GM12891 (cell line): ENCODE measurements at regions not wholly inside any gene's neighbourhood (a gene's known extent, or its start where the extent isn't known, plus 50 kb on each side); places are given as distances from the start of the nearest gene placed in this dataset.

Experiments used
- DNase-seq: peaks from one replicate; pipeline ENCODE4 v3.0.0; 2011; ENCODE audit warnings: low spot score; ENCODE audit not compliant: insufficient read length
- FAIRE-seq: peaks from 2 replicates; lab custom pipeline; 2011; peaks lifted over from hg19 to GRCh38; lab: Jason Lieb, UNC
- PAX5 ChIP-seq: IDR thresholded peaks from 2 replicates; pipeline ENCODE4 v1.6.1; 2011; ENCODE audit warnings: low read length, moderate library complexity, mild to moderate bottlenecking; ENCODE audit not compliant: insufficient read depth, severe bottlenecking
- POLR2A ChIP-seq: IDR thresholded peaks from 2 replicates; pipeline ENCODE4 v1.6.1; 2011; ENCODE audit warnings: low read depth, low read length, control low read depth
- POLR2AphosphoS5 ChIP-seq: IDR thresholded peaks from 2 replicates; pipeline ENCODE4 v1.6.1; 2011; ENCODE audit warnings: low read depth, low read length, control low read depth
- POU2F2 ChIP-seq: IDR thresholded peaks from 2 replicates; pipeline ENCODE4 v1.6.1; 2011; ENCODE audit warnings: low read depth, mild to moderate bottlenecking, control low read depth, low read length, moderate library complexity
- SPI1 ChIP-seq: IDR thresholded peaks from 2 replicates; pipeline ENCODE4 v1.6.1; 2011; ENCODE audit warnings: low read depth, low read length, control low read depth
- TAF1 ChIP-seq: IDR thresholded peaks from 2 replicates; pipeline ENCODE4 v1.6.1; 2011; ENCODE audit warnings: low read depth, low read length, control low read depth

DNA sequence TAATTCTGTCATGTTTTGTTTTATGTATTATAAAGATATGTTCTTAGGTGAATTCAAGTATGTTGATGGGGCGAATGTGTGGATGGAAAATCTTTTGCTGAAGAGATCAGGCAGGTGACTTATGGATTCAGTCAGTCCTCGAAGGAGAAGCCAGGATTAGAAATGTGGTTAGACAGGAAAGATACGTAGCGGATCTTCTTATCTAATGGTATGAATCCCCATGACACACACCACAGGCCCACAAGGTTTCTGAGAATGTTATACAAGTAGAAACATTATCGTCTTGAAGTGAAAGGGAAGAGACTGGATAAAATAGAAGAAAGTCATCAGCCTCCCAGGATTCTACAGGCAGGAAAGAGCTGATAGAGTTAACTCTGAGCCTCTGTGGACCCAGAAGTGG lies 69.0 kb upstream of the RFXAP start:
- no peak for FAIRE-seq
- TF ChIP-seq POLR2A, result no peak
- TF ChIP-seq SPI1, result no peak
- TF ChIP-seq POLR2AphosphoS5, result no peak
- TF ChIP-seq TAF1, result no peak
- TF ChIP-seq PAX5, result no peak
- no peak for TF ChIP-seq POU2F2

DNA sequence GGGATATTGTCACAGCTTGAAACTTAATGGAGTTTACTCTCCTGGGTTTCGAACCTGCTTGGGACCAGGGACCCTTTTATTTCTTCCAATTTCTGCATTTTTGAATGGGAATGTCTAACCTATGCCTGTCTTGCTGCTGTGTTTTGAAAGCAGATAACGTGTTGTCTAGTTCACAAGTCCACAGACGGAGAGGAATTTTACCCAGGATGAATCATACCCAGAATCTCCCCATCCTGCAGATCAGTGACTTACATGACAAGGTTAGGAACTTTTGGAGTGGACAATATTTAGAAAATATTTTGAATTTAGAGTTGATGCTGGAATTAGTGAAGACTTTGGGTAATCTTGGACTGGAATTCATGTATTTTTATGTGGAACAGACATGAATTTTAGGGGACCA lies 68.6 kb upstream of the RFXAP start:
- FAIRE-seq (no peak), DNase-seq (no peak)
- TF ChIP-seq POLR2AphosphoS5 (no peak), POLR2A (no peak), PAX5 (no peak), SPI1 (no peak), POU2F2 (no peak), TAF1 (no peak)

More for the DNA sequence above, 69.0 kb upstream of the RFXAP start:
- DNase-seq, result no peak

DNA sequence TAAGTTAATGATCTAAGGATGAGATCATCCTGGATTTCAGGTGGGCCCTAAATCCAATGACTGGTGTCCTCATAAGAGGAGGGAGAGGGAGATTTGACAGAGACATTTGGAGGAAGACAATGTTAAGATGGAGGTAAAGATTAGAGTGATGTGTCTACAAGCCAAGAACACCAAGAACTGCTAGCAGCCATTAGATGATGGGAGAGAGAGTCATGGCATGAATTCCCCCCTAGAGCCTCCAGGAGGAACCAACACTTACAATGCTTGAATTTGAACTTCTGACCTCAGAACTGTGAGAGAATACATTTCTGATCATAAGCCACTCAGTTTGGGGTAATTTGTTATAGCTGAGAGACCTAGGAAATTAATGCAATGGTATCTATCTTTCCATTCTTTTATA lies 68.1 kb upstream of the RFXAP start:
- FAIRE-seq, result no peak
- no peak for DNase-seq
- TF ChIP-seq POLR2AphosphoS5 (no peak), POU2F2 (no peak), PAX5 (no peak), POLR2A (no peak), TAF1 (no peak), SPI1 (no peak)

GRCh38 chr13:36752673-36753072 lies 66.3 kb upstream of the RFXAP start:
- DNase-seq (no peak), FAIRE-seq (no peak)
- no peak for TF ChIP-seq POLR2A
- TF ChIP-seq TAF1, result no peak
- TF ChIP-seq PAX5, result no peak
- TF ChIP-seq POLR2AphosphoS5, result no peak
- no peak for TF ChIP-seq POU2F2
- TF ChIP-seq SPI1, result no peak

DNA sequence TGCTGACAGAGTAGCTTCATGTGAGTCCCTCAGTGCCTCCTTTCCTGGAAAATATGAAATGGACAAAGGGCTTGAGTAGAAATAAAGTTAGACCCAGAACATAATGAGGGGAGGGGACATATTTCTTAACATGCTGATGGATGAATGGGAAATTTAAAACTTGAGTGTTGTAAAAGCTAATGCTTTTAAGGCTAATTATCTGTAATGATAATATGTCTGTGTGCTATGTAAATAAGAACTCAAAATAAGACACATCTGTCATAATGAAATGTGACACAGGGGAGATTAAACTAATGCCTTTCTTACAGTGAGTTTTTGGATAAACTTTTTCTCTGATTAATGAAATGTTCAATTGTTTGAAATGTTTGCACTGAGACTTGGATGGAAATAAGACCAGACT lies 65.8 kb upstream of the RFXAP start:
- TF ChIP-seq POU2F2 (no peak), POLR2AphosphoS5 (no peak), PAX5 (no peak), SPI1 (no peak), TAF1 (no peak), POLR2A (no peak)
- FAIRE-seq (no peak), DNase-seq (no peak)

DNA sequence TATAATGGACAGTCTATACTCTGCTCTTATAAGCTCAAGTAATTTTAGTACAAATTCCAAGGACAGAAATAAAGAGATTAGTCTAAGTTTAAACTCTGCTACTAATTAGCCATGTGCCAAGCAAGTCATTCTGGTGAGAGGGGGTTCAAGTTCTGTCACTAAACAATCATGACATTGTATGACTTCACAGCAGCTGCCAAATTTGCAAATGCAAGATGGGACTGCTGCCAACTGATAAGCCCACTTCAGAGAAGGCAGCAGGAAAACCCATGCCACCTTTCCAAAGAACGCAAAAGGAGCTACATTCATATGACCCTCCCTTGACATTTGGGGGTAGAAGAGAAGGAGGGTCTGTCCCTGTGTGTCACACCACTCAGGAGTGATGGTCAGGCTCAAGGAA lies 60.7 kb upstream of the RFXAP start:
- FAIRE-seq (no peak), DNase-seq (no peak)
- TF ChIP-seq POLR2AphosphoS5 (no peak), PAX5 (no peak), SPI1 (no peak), TAF1 (no peak), POU2F2 (no peak), POLR2A (no peak)

DNA sequence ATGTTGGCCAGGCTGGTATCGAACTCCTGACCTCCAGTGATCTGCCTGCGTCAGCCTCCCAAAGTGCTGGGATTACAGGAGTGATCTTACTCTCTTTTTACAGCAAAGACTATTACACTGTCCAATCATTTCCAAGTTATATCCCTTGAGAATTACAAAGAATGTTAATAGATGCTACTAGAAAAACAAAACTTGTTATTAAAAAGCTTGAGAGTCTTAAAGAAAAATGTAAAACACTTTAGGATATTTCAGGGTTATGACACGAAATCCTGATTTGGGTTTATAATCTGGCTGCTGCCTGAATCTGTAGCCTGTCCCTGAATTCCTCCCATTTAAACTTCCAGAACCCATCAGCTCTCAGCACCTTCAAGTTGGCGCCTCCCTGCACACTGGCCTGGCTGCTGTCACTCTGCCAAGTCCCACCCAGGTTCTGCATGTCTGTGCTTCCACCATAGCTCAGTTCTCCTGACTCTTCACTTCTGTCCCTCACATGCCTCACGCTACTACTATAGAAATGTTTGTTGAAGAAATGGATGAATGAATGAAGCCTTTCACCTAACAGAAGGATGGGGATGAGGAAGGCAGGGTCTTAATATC lies 55.8 kb upstream of the RFXAP start:
- FAIRE-seq, result no peak
- no peak for DNase-seq
- TF ChIP-seq POLR2A (no peak), POLR2AphosphoS5 (no peak), PAX5 (no peak), POU2F2 (no peak), SPI1 (no peak), TAF1 (no peak)

DNA sequence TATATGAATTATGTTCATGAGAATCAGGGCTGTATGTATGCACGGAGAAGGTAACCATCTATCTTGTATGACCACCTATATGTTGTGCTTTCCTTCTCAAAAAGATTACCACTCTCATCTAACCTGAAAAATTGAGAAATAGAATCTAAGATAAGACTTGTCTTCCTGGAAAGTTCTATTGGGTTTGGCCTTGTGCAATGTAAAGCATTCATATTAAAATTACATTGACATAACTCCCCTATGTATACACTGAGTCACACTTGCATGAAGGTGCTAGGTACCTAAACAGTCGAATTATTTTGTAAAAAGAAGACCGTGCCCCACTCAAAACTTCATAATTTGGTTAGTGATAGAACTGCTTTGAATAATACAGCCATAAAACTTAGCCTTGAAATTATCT lies 54.5 kb upstream of the RFXAP start:
- DNase-seq (no peak), FAIRE-seq (no peak)
- TF ChIP-seq TAF1 (no peak), POLR2AphosphoS5 (no peak)

DNA sequence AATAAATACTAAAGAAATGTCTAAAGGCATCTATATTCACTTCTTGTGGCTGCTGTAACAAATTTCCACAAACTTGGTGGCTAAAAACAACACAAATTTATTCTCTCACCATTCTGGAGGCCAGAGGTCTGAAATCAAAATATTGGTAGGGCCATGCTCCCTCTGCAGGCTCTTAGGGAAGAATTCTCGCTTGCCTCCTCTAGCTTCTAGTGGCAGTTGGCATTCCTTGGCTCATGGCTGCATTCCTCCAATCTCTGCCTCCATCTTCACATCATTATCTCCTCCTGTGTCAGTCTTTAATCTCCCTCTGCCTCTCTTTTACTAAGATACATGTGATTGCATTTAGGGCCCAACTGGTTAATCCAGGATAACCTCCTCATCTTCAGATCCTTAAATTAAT lies 54.1 kb upstream of the RFXAP start:
- no peak for FAIRE-seq
- DNase-seq, result no peak
- TF ChIP-seq SPI1 (no peak), POU2F2 (no peak), PAX5 (no peak), TAF1 (no peak), POLR2A (no peak), POLR2AphosphoS5 (no peak)

GRCh38 chr13:36766295-36766694 lies 52.7 kb upstream of the RFXAP start:
- no peak for DNase-seq
- TF ChIP-seq SPI1, result no peak
- TF ChIP-seq POLR2A, result no peak
- TF ChIP-seq PAX5, result no peak
- TF ChIP-seq TAF1, result no peak
- no peak for TF ChIP-seq POLR2AphosphoS5
- no peak for TF ChIP-seq POU2F2
- FAIRE-seq, result no peak
